Stimulated activated CD4-positive, alpha-beta T cell treated with anti-CD3 and anti-CD28 coated beads, TNF-alpha, amount 100 ng/mL, for 4 hours (primary cell): ENCODE measurements at regions not wholly inside any gene's neighbourhood (a gene's known extent, or its start where the extent isn't known, plus 50 kb on each side); places are given as distances from the start of the nearest gene placed in this dataset.

Experiments
- DNase-seq, 3 experiments: peaks; one replicate each; pipeline ENCODE4 v3.0.0-alpha.2; 2020; ENCODE audit warnings: low read depth in 3 of 3

DNA sequence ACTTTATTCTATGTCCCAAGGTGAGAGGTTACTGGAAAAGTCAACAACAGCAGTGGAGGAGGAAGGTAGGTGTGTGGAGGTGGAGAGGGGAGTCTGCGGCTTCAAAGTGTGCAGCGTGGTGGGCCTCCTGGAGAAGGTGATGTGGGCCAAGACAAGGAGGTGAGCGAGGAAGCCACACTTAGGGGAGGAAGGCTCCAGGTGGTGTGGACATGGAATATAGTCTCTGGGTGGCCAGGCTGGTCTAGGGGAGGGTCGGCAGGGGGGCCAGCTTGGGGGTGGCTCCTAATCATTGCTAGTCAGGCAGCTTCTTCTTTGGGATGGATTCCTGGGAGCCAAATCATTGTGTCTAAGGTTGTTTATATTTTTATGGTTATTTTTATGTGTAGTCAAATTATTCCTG, 111.5 kb upstream of the CDH4 start:
- DNase-seq: no peak

DNA sequence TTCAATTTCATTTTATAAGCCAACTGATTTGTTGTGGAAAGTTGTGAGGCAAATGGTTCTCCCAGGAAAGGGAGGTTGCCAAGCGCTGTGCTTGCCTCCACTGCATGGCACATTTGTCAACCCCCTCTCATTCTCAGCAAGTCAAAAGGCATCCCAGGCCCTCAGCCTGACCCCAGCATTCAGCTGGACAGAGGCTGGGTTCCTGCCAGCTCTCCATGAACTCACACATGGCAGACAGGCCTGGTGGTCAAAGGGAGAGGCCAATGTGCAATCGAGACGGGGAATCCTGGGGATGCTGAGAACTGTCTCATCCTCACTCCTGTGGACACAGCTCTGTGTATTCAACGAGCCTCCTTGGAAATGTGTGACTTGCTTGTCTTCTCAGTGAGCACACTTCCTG, 106.0 kb upstream of the CDH4 start:
- DNase-seq: no peak

DNA sequence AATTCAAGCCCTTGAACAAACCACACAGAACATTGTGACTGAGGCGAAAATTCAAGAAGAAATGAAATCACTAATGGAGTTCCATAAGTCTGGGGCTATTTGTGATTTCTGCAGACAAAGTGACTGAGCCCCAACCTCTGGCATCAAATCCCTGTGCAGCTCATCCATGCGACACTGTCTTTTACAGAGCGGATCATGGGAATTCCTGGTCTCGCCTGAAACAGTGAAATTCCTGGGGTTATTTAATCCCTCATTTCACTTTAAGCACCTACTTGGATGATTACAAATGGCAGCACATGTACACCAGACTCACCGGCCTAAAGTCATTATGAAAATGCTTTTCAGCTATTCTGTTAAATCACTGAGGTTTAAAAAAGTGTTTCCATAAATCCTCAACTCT, 102.4 kb upstream of the CDH4 start:
- DNase-seq: no peak

DNA sequence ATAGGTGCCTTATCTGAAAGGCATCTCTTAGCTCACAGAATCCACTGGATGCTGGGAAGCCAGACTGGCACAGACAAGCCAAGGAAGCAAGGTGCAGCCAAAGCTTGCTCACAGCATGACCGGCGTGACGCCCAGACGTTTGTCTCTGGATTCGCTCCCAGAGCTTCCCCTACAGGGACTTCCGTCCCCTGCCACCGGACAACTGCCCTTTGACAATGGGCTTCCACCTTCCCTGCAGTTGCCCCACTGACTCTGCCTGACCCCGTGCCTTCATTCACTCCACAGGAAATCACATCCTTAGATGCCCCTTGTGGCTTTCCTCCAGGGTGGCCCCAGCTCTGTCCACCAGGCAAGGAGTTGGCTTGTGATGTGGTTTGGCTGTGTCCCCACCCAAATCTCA, 94.8 kb upstream of the CDH4 start:
- DNase-seq: no peak

DNA sequence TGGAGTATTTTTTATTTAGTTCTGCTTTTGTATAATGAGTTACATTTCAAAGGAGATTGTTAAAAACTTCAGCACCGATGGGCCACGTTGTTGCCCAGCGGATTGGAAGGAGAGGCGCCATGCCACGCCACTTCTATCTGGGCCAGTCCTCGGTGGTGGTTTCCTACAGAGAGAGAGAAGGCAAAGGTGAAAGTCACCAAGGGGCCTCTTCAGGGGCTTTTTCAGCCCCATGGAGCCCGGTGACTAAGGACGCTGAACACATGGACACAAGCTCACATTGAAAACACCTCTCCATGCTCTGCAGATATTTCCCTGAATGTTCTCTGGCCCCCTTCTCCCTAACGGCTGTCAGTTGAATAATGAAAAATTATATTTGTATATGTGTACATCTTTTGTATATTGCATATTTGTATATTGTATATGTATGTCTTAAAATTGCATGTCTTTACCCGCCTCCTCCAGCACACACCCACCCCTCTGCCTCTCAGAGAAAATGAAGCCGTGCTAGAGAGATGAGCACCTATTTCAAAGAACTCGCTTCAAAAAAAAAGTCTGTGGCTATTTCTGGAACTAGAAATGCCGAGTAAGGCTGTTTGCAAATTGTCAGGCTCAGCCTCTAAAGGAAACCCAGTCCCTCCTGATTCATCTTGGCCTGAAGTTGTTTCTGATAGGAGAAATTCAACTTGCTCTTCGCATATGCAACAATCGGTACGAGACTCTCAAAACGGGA, 91.9 kb upstream of the CDH4 start:
- no peak for DNase-seq

DNA sequence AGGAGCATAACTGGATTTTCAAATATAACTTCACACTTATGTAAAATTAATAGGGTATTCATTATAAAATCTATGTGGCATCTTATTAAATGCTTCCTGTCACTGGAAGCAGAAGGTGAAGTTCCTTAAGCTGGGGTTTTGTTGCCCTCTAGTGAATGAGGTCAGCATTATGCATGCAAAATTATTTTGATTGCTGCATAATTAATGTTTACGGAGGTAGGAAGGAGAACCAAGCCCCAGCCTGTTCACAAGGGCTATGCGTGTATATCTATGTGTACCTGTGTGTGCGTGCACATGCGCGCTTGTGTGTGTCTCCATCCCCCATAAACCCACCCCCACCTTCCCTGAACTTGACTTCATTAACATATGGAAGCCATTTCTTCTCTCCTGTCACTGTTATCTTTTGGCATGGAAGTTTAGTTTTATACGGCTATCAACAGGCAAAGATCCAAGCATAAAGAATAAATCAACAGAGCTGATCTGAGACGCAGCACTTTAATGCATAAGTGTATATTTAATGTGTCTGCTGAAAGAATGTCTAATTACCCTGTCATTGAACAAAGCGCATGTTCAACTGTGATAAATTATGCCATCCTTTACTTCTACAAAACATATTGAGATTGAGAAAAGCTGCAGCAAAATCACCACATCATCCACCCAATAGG, 90.2 kb upstream of the CDH4 start:
- no peak for DNase-seq

DNA sequence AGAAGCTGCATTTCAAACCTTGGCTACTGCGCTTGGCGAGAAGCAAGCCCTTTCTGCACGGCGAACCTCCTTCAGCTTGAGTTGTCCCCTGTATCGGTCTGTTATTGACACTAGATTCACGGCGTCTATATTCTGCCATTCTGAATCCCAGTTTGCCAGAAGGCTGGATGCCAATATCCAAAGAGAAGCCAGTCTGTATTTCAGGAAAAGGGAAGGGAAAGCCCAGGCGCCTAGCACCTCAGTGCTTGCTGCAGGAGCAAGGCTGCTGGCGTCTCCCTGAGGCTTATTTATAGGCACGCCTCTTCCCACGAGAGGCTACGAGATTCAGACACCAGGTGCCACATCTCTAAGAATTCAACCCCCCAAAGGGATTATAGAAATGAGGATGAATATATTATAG, 89.6 kb upstream of the CDH4 start:
- no peak for DNase-seq

DNA sequence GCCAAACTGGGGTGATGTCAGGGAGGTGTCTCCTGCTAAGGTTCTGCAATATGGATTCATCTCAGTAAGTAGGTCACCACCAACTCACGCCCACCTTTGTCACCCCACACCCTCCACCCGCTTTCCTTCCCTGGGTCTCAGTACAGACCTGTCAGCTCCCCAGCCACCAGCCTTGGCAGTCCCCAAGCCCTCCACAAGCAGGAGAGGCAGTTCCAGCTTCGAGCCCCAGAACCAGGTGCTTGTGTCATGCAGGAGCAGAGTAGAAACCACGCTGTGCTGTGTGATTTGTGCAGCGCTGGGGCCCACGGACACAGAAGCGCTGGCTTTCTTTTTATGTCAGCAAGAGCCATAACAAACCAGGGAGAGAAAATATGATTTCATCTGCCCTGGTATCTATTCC, 89.0 kb upstream of the CDH4 start:
- DNase-seq: no peak

DNA sequence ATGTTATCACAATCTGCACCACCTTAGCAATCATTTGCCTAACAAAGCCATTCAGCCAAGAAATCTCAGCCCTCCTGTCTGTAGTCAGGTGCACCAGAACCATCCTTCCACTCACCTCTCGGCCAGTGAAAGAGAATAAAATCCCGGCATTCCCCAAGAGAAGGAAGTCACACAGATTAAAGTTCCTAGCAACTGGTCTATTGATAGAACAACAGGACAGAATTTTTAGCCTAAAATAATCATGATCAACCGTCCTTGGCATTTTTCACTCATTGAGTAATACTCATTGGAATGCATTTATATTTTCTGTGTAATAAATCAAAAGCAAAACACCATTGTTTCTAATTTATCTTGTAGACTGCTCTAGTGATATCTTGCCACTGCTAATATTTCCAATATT, 85.7 kb upstream of the CDH4 start:
- DNase-seq: no peak

DNA sequence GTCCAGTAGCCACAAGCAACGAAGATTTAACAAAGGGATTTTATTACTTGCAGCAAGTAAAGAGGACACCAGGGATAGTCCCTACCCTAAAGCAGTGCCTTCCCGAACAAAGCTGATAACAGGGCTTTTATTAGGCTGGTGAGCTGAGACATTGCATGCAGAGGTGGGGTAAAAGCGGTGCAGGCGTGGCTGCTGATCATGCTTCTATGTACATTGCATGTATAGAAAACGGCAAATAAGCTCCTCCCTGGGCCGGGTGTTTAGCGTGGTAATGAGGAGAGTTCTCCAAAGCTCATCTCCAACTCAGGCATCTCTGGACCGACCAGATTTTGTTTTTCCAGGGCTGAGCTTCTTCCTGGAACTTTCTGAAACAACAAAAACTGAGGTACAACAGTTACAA, 83.5 kb upstream of the CDH4 start:
- no peak for DNase-seq

DNA sequence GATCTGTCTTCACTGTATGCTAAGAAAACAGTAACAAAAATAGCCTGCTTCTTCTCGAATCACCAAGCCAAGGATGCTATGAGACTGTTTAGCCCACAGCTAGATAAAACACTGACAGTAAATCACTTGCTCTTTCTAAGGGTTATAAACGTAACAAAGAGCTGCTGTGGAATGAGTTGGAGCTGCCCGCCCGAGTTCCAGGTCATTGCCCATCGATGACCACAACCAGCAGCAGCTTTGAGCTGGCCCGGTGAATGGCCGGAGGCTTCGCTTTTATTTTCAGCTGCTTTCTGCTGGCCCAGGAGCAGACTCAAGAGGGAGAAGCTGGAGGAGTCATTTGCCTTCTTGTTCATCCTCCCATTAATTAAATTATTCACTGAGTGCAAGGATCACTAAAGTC, 82.2 kb upstream of the CDH4 start:
- DNase-seq: no peak

DNA sequence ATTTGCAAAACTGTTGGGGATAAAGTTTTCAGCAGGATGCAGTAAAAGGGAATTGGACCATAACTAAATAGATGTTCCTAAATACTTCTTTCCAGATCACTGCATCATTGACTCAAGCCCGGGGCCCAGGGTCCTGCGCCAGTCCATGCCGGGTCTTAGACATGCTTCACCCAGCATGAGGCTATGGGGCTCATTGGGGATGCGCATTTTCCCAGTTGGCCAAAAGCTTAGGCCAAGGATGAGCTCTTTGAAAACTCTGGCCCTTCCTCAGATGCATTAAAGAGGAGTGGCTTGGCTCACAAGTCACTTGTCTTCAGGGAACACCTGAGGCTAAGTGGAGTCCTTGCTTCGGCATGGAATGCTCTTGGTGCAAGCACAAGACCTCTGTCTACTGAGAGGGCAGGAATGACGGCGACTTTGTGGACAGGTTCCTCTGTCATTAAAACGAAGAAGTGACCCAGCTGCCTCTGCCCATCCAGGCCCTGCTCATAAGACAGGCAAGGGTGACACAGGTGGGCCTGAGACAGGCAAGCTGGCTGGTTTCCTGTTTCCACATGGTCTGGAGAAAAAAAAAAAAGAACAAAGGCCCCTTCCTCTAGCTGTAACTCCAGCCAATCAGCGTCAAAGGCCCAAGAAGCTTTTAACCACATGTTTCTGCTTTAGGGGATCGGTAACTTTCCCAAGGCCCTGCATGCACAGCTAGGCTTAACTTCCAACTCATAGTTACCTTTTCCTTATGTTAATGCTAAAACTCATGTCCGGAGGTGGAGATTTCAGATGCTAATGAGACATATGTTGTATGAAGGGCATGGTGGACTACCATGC, 81.4 kb upstream of the CDH4 start:
- DNase-seq: no peak

DNA sequence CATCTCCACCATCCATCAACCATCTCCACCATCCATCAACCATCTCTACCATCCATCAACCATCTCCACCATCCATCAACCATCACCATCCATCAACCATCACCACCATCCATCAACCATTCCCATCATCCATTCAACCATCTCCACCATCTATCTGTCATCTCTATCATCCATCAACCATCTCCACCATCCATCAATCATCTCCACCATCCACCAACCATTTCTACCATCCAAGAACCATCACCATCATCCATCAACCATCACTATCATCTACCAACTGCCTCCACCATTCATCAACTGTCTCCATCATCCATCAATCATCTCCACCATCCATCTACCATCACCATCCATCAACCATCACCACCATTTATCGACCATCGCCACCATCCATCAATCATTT, 78.8 kb upstream of the CDH4 start:
- no peak for DNase-seq

DNA sequence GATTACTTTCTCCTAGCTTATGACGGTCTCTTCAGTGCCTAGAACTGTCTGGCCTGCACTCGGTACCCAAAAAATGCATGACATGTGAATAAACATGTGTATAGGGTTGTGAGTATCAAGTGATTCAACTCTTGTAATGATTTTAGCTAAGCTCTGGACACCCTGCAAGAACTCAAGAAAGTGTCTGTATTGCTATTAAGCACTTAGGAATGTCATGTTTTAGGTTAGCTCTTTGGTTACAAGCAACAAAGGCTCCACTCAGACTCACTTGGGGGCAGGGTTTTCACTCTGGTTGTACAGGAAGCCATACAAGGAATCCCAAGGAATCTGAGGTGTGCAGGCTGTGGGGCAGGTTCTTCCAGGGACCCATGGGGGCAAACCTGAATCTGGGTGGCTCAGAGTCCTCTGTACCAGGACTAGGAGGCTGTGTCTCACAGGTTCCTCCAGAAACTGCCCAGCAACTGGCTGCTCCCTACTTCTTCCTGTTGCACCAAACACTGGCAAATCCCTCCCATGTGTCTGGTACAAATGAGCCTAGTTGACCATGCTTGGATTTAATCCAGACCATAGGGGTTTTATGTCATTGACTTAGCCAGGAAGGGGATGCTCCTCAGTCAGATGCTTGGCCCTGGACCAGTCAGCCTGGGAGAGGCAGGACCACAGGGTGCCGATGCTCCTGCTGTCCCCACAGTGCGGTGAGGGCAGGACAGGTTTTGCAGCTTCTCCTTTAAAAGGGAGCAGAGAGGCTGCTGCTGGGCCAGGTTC, 77.9 kb upstream of the CDH4 start:
- no peak for DNase-seq

DNA sequence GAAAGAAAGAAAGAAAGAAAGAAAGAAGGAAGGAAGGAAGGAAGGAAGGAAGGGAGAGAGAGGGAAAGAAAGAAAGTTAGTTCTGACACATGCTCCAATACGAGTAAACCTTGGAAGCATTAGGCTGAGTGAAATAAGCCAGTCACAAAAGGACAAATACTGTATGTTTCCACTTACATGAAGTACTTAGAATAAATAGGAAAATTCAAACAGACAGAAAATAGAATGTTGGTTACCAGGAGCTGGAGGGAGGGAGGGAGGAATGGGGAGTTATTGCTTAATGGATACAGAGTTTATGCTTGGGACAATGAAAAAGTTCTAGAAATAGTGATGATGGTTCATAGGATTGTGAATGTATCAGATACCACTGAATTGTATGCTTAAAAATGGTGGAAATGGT, 75.2 kb upstream of the CDH4 start:
- no peak for DNase-seq

DNA sequence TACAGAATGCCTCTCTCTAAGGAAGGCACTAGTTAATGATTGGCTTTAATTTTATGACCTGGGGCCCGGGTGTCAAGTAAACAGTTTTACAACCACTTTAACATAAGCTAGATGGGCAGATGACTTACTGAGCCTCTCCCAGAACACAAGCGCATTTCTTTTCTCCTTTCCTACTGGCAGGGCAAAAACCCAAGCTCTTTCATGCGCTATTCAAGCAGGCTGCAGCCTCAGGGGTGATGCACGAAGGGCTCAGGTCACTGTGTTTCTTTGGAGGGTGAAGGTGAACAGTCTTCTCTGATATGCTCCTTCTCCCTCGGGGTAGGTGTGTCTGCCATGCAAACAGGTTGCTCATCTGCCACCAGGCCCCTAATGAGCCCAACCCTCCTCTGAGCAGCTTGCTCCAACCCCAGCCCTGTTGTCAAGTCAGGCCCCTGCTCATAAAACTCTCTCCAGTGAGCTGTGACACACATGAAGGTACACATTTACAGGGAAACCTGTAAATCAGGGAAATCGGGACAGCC, 73.5 kb upstream of the CDH4 start:
- DNase-seq: no peak

DNA sequence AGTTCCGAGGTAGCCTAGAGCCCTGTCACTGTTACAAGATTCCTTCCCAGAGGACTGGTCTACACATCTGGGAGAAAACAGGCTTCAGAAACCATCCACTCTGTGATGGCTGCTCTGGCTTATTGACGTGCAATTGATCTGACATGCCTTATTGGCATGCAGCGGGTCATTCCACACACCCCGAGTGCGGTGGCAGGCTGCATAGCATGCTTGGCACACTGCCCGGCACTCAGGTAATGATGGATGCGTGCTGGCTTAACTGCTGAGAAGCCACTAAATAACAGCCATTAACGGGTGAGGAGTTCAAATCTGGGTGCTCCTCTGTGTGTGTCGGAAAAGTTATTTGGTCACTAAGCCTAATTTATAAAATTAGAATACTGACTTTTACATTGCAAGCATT, 67.9 kb upstream of the CDH4 start:
- no peak for DNase-seq

DNA sequence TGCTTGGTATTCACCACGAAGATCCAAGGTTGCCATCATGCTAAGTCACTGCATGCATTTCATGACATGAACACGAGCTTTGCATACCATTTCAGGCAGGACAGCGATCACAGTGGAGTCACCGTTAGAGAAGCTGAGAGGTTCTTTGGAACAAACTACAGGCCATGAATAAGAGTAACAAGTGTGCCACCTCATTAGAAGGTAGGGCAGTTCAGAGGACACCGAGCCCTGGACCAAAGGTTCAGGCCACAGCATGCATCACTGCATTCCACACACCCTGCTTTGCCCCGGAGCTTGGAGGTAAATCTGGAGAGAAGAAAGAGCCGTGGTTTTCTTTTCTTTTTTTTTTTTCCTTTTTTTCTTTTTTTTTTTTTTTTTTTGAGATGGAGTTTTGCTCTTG, 66.9 kb upstream of the CDH4 start:
- DNase-seq: no peak

DNA sequence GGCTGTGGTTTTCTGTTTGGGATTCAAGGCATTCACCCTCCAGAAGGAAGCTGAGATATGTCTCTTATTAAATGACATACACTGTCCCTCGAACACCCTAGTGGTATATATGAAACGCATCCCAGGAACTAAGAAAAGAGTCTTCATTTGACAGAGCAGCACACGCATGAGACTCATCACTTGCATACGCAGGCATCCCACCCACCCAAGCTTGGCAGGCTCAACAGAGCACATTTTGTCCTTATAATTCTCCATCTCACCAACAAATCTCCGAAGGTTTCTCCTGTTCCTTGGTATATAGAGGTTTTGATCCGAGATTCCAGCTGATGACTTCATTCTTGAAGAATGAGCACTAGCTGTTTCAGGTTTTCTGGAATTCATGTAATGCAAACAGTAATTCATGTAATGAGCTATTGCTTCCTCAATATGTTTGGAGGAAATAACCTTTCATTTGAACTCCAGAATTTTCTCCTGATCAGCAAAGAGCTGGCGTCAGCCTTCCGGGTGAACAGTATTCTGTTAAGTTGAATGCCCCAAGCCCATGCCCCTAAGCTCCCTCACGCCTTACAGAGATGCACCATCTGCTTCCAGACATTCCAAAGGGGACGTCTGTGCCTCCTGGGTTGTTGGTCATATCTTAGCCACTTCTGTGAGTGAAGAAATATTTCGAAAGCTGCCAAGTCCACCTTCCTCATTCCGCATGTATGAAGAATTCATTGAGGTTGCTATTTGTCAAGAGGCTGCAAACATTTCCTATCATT, 66.0 kb upstream of the CDH4 start:
- no peak for DNase-seq

DNA sequence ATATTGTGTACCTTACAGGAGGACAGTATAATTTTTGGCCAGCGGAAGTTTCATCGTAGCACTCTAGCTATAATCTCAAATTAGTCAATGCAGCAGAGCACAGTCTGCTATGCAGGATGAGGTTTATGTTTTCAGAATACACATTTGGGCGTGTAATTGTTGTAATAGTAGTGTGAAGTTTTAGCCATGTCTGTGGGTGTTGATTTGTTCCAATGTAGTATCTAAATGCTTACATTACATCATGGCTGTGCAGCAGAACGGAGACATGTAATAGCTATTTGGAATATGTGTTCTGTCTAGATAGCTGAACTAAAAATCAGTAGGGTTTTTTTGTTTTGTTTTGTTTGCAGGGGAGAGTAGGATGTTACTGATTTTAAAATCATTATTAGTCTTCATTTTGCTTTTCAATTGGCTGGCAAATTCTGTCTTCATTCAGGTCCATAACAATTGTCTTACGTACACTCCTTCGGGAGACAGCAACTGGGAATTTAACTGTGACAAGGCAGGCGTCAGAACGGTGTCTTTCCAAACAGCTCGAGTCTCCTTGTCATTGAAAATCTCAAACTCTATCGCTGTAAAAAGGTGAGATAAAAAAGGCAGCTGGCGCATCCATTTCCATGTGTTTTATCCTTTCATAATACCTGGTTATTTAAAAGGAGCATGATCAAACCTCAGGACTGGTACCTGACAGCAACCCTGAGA, 65.1 kb upstream of the CDH4 start:
- DNase-seq: no peak

DNA sequence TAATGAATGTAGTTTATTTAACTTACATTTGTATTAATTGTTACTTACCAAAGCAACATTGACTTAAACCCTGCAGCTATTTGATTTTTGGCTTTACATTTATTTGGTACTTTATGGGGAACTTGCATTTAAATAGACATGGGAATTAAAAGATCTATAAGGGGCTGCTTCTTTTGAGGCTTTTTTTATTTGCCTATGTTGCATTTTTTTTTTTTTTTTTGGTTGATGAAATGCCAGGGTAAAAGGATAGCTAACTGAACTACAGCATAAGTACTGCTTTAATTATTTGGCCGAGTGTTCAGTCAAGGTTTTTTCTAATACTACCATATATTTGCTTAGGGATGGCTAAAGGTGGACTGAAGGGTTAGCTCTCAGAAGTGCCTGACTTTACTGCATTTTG, 62.5 kb upstream of the CDH4 start:
- DNase-seq: no peak
